HepG2 (cell line): ENCODE measurements at regions not wholly inside any gene's neighbourhood (a gene's known extent, or its start where the extent isn't known, plus 50 kb on each side); places are given as distances from the start of the nearest gene placed in this dataset.

Experiments
- ATAC-seq: fragments of 200-7000 bp; cut with Tn5 transposase; 3 replicates; pipeline ENCODE4 v1.9.1; 2020; ENCODE audit warnings: mild to moderate bottlenecking, moderate library complexity
- BruUV-seq: library from RNA; stranded (reverse); fragments of 400-500 nt; replicated peaks from 2 replicates; lab custom pipeline; 2021; lab: Mats Ljungman, UMichigan
- CTCF ChIA-PET: fragments of 300-600 bp; formaldehyde crosslinking; extraction: SDS; loops from one replicate; lab custom pipeline; 2021; ENCODE audit warnings: low total read pairs, inconsistent platforms, low intra/inter-chr PET ratio; lab: Yijun Ruan, JAX
- POLR2A ChIA-PET: fragments of 350-600 bp; sonication (Branson Sonifier 250); formaldehyde crosslinking; loops from one replicate; lab custom pipeline; 2020; ENCODE audit warnings: antibody characterized with exemption, inconsistent platforms; lab: Yijun Ruan, JAX
- DNase-seq: peaks from one replicate; pipeline ENCODE4 v3.0.0-alpha.2; 2015; ENCODE audit warnings: low spot score
- FAIRE-seq: peaks from 3 replicates; lab custom pipeline; 2011; peaks lifted over from hg19 to GRCh38; lab: Jason Lieb, UNC
- H2AFZ ChIP-seq: one replicate; pipeline ENCODE4 v1.6.1; 2011; ENCODE audit warnings: low read length, inconsistent platforms
- H3K27ac ChIP-seq: fragments of 300-600 bp; 3 replicates; pipeline ENCODE4 v1.8.0; 2011; ENCODE audit warnings: mixed run types, mild to moderate bottlenecking, mixed read lengths, low read length, inconsistent platforms; ENCODE audit not compliant: insufficient read depth; ENCODE audit errors: extremely low read length
- H3K27me3 ChIP-seq, 2 experiments: fragments of 200-600 bp in 1 of 2; 2 replicates in 1 of 2; 3 replicates in 1 of 2; pipeline versions ENCODE4 v1.6.0 to v1.8.0; 2011; ENCODE audit warnings: low read length in 2 of 2, mild to moderate bottlenecking in 2 of 2, moderate library complexity in 2 of 2, inconsistent platforms in 1 of 2; ENCODE audit not compliant: insufficient read depth in 2 of 2, control insufficient read depth in 1 of 2
- H3K36me3 ChIP-seq, 2 experiments: fragments of 200-600 bp in 1 of 2; replicated peaks in 1 of 2; 2 replicates in 1 of 2; 3 replicates in 1 of 2; pipeline versions ENCODE4 v1.5.1 to v1.8.0; 2011; ENCODE audit warnings: low read length in 2 of 2, inconsistent platforms in 1 of 2; ENCODE audit not compliant: insufficient read depth in 2 of 2, control insufficient read depth in 1 of 2
- H3K4me1 ChIP-seq: 2 replicates; pipeline ENCODE4 v1.5.1; 2012; ENCODE audit warnings: low read length, inconsistent platforms; ENCODE audit not compliant: insufficient read depth
- H3K4me2 ChIP-seq: 2 replicates; pipeline ENCODE4 v1.6.0; 2011; ENCODE audit warnings: low read depth, low read length, inconsistent platforms
- H3K4me3 ChIP-seq, 3 experiments: fragments of 200-600 bp in 1 of 3; sonication (generic), shearing (Covaris generic) in 1 of 3; replicated peaks in 1 of 3; 2 replicates each; pipeline ENCODE4 v1.5.1; 2011 to 2016; ENCODE audit warnings: low read length in 3 of 3, inconsistent platforms in 2 of 3, low read depth in 2 of 3, mild to moderate bottlenecking in 2 of 3, control low read depth in 1 of 3, mixed read lengths in 1 of 3; ENCODE audit not compliant: insufficient read depth in 1 of 3
- H3K79me2 ChIP-seq: one replicate; pipeline ENCODE4 v1.6.1; 2011; ENCODE audit warnings: low read length, inconsistent platforms; ENCODE audit not compliant: insufficient read depth
- H3K9ac ChIP-seq: 2 replicates; pipeline ENCODE4 v1.6.0; 2011; ENCODE audit warnings: mild to moderate bottlenecking, low read depth, low read length, inconsistent platforms; ENCODE audit not compliant: insufficient read depth
- H3K9me3 ChIP-seq: 2 replicates; pipeline ENCODE4 v1.5.1; 2012; ENCODE audit warnings: mild to moderate bottlenecking, low read length
- H4K20me1 ChIP-seq: 2 replicates; pipeline ENCODE4 v1.6.0; 2011; ENCODE audit warnings: inconsistent platforms, mild to moderate bottlenecking, low read length, moderate library complexity; ENCODE audit not compliant: insufficient read depth
- ERF ChIP-seq: IDR thresholded peaks from 2 replicates; pipeline ENCODE4 v1.6.1; 2018; ENCODE audit warnings: missing biosample characterization, missing genetic modification reagents
- GABPB1 ChIP-seq: IDR thresholded peaks from 2 replicates; pipeline ENCODE4 v1.6.1; 2016; ENCODE audit warnings: mild to moderate bottlenecking, missing genetic modification reagents, moderate library complexity, missing compliant biosample characterization
- HOXA7 ChIP-seq: sonication (generic); formaldehyde crosslinking; IDR thresholded peaks from 2 replicates; pipeline ENCODE4 v1.8.1; 2022; ENCODE audit warnings: mild to moderate bottlenecking, missing genetic modification reagents, moderate library complexity
- NFATC3 ChIP-seq: sonication (generic); formaldehyde crosslinking; IDR thresholded peaks from 2 replicates; pipeline ENCODE4 v1.5.1; 2020; ENCODE audit warnings: mild to moderate bottlenecking, missing genetic modification reagents
- SRSF1 ChIP-seq: fragments of 200-400 bp; formaldehyde crosslinking; optimal IDR thresholded peaks from 2 replicates; pipeline ENCODE3; 2017; ENCODE audit warnings: mild to moderate bottlenecking, low read depth, low read length, moderate library complexity
- TRIM24 ChIP-seq: sonication (generic); formaldehyde crosslinking; IDR thresholded peaks from 2 replicates; pipeline ENCODE4 v1.8.0; 2022; ENCODE audit warnings: mild to moderate bottlenecking, missing genetic modification reagents
- ZBTB20 ChIP-seq: sonication (generic); formaldehyde crosslinking; IDR thresholded peaks from 2 replicates; pipeline ENCODE4 v1.8.1; 2023; ENCODE audit warnings: missing genetic modification reagents, low read depth, mild to moderate bottlenecking, borderline replicate concordance
- ZNF354B ChIP-seq: sonication (generic); formaldehyde crosslinking; IDR thresholded peaks from 2 replicates; pipeline ENCODE4 v1.8.0; 2022; ENCODE audit warnings: mild to moderate bottlenecking, missing genetic modification reagents
- ZNF432 ChIP-seq: sonication (generic); formaldehyde crosslinking; IDR thresholded peaks from 2 replicates; pipeline ENCODE4 v1.5.0; 2020; ENCODE audit warnings: missing genetic modification reagents, mild to moderate bottlenecking, borderline replicate concordance
- ZNF546 ChIP-seq: sonication (generic); formaldehyde crosslinking; conservative IDR thresholded peaks from 2 replicates; pipeline ENCODE4 v1.8.1; 2023; ENCODE audit warnings: mild to moderate bottlenecking, missing genetic modification reagents
- ZNF614 ChIP-seq: IDR thresholded peaks from 2 replicates; pipeline ENCODE4 v1.6.1; 2018; ENCODE audit warnings: missing biosample characterization, missing genetic modification reagents, inconsistent platforms, borderline replicate concordance
- ZNF644 ChIP-seq: IDR thresholded peaks from 2 replicates; pipeline ENCODE4 v1.6.1; 2016; ENCODE audit warnings: low read depth
- ZNF749 ChIP-seq: sonication (generic); formaldehyde crosslinking; IDR thresholded peaks from 2 replicates; pipeline ENCODE4 v1.8.0; 2022; ENCODE audit warnings: mild to moderate bottlenecking, missing genetic modification reagents, moderate library complexity, borderline replicate concordance
- WGBS: methylation state at CpG from one replicate; pipeline ENCODE4 v1.1.6; 2017; ENCODE audit warnings: low lambda C conversion rate; 5-methylcytosine and 5-hydroxymethylcytosine counted together
- in situ Hi-C: cut with HindIII; loops from 2 replicates; pipeline ENCODE4 v1.10.0; 2017; ENCODE audit warnings: low pct_unique_long_range_greater_than_20kb; ENCODE audit not compliant: extremely low pct_ligation_motif_present
- intact Hi-C: fragments of 100-400 bp; cut with micrococcal nuclease; formaldehyde crosslinking; loops from one replicate; pipeline ENCODE4 v1.10.0; 2022; ENCODE audit not compliant: unreplicated experiment
- TF ChIP-seq, protein P1 (sequence below): sonication (generic); formaldehyde crosslinking; IDR thresholded peaks from 2 replicates; pipeline ENCODE4 v1.5.1; 2020; ENCODE audit warnings: mild to moderate bottlenecking, missing genetic modification reagents, borderline replicate concordance
- TF ChIP-seq, protein P2 (sequence below): sonication (generic); formaldehyde crosslinking; IDR thresholded peaks from 2 replicates; pipeline ENCODE4 v1.4.0; 2020; ENCODE audit warnings: mild to moderate bottlenecking, missing genetic modification reagents

DNA sequence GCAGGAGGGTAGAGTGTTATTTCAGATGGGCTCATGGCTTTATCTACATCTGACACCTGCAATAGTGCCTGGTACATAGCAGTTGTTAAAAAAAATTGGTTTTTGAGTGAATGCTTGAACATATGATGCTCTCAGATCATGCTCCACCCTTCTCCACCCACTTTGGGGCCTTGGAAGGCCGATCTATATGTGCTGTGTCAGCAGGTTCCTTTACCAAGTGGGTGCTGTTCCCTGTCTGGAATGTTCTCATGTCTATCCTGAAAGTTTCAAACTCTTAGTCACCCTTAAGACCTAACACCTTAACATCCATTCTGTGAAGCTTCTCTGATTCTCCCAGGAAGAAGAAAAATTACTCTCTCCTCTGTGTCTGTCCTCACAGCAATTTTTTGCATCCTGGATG lies 556.3 kb upstream of the TBX3 start (continued):
- TF ChIP-seq, protein P1, sequence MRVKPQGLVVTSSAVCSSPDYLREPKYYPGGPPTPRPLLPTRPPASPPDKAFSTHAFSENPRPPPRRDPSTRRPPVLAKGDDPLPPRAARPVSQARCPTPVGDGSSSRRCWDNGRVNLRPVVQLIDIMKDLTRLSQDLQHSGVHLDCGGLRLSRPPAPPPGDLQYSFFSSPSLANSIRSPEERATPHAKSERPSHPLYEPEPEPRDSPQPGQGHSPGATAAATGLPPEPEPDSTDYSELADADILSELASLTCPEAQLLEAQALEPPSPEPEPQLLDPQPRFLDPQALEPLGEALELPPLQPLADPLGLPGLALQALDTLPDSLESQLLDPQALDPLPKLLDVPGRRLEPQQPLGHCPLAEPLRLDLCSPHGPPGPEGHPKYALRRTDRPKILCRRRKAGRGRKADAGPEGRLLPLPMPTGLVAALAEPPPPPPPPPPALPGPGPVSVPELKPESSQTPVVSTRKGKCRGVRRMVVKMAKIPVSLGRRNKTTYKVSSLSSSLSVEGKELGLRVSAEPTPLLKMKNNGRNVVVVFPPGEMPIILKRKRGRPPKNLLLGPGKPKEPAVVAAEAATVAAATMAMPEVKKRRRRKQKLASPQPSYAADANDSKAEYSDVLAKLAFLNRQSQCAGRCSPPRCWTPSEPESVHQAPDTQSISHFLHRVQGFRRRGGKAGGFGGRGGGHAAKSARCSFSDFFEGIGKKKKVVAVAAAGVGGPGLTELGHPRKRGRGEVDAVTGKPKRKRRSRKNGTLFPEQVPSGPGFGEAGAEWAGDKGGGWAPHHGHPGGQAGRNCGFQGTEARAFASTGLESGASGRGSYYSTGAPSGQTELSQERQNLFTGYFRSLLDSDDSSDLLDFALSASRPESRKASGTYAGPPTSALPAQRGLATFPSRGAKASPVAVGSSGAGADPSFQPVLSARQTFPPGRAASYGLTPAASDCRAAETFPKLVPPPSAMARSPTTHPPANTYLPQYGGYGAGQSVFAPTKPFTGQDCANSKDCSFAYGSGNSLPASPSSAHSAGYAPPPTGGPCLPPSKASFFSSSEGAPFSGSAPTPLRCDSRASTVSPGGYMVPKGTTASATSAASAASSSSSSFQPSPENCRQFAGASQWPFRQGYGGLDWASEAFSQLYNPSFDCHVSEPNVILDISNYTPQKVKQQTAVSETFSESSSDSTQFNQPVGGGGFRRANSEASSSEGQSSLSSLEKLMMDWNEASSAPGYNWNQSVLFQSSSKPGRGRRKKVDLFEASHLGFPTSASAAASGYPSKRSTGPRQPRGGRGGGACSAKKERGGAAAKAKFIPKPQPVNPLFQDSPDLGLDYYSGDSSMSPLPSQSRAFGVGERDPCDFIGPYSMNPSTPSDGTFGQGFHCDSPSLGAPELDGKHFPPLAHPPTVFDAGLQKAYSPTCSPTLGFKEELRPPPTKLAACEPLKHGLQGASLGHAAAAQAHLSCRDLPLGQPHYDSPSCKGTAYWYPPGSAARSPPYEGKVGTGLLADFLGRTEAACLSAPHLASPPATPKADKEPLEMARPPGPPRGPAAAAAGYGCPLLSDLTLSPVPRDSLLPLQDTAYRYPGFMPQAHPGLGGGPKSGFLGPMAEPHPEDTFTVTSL (CRISPR knock-in tag) = no peak
- no peak for TF ChIP-seq ZNF432 (CRISPR knock-in tag)

DNA sequence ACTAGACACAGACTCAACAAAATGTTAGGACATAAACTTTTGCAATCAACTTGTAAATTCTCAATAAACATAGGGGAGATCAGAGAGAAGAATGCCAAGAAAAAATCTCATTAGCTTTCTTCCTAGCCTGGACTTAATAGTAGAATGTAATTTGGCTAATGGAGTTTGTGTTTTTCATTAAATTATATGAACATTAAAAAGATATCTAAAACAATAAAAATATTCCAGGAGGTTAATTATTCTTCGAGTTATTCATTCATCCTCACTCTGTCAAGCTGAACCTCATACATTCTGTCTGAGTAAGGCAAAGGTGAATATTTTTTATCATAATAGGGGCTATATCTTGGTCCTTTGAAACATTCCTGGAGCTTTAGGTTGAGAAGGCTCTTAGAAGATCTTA lies 551.9 kb upstream of the TBX3 start:
- no peaks in the 10 kb centered on the region for H3K79me2 ChIP-seq
- no peaks in the 10 kb centered on the region for H3K4me1 ChIP-seq
- in situ Hi-C loops = no loop called here
- no peak overlapping the region for H3K27ac ChIP-seq
- H3K4me2 ChIP-seq = no peak overlapping the region
- H3K27me3 ChIP-seq = peaks cover 0 to 24% of the 10 kb centered on the region in 2 experiments; a peak in 2 of 5 replicates
- no peak for ATAC-seq
- H3K9me3 ChIP-seq = no peaks in the 10 kb centered on the region
- WGBS = 0% methylated on average over 1 of the region's 1 CpG
- no peak for DNase-seq
- CTCF ChIA-PET = no interaction called here
- no peaks in the 10 kb centered on the region for H3K36me3 ChIP-seq
- POLR2A ChIA-PET = no interaction called here
- H3K4me3 ChIP-seq = no peak overlapping the region
- H3K9ac ChIP-seq = no peak overlapping the region
- no peaks in the 10 kb centered on the region for H4K20me1 ChIP-seq
- TF ChIP-seq ZNF749 (CRISPR knock-in tag) = no peak
- TF ChIP-seq HOXA7 (CRISPR knock-in tag) = no peak
- no peak for TF ChIP-seq GABPB1 (CRISPR knock-in tag)
- no peak for TF ChIP-seq SRSF1
- no peak for TF ChIP-seq ZNF546 (CRISPR knock-in tag)
- no peak for TF ChIP-seq ZBTB20
- TF ChIP-seq ZNF644 (CRISPR knock-in tag) = no peak
- TF ChIP-seq ZNF354B (CRISPR knock-in tag) = no peak
- TF ChIP-seq ERF = no peak
- TF ChIP-seq ZNF614 = no peak
- TF ChIP-seq, protein P2, sequence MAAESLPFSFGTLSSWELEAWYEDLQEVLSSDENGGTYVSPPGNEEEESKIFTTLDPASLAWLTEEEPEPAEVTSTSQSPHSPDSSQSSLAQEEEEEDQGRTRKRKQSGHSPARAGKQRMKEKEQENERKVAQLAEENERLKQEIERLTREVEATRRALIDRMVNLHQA = no peak
- TF ChIP-seq TRIM24 (CRISPR knock-in tag) = no peak
- no peak for TF ChIP-seq NFATC3 (CRISPR knock-in tag)
- FAIRE-seq = no peak
- intact Hi-C loops = no loop called here
- BruUV-seq = no TSS peak
- no peak overlapping the region for H2AFZ ChIP-seq
